OCI-LY7 (cell line): ENCODE measurements at regions not wholly inside any gene's neighbourhood (a gene's known extent, or its start where the extent isn't known, plus 50 kb on each side); places are given as distances from the start of the nearest gene placed in this dataset.

Source experiments
- BruUV-seq: library from RNA; stranded (reverse); fragments of 400-500 nt; replicated peaks from 2 replicates; lab custom pipeline; 2021; lab: Mats Ljungman, UMichigan
- CTCF ChIA-PET: fragments of 300-600 bp; sonication (Branson Sonifier 250); formaldehyde crosslinking; loops from one replicate; lab custom pipeline; 2022; ENCODE audit warnings: antibody characterized with exemption; ENCODE audit not compliant: unreplicated experiment; lab: Charles Lee
- POLR2A ChIA-PET: fragments of 300-600 bp; sonication (Branson Sonifier 250); formaldehyde crosslinking; loops from one replicate; lab custom pipeline; 2022; ENCODE audit warnings: antibody characterized with exemption; lab: Charles Lee
- DNase-seq: peaks from one replicate; pipeline ENCODE4 v3.0.0-alpha.2; 2015; ENCODE audit warnings: low spot score
- H2AFZ ChIP-seq: fragments of 200-600 bp; sonication (generic), shearing (Covaris generic); 2 replicates; pipeline ENCODE4 v1.6.1; 2014; ENCODE audit warnings: mild to moderate bottlenecking, antibody characterized with exemption, low read length, moderate library complexity
- H3K27ac ChIP-seq: fragments of 200-600 bp; sonication (generic); 2 replicates; pipeline ENCODE4 v1.5.1; 2014; ENCODE audit warnings: mixed run types, low read depth, mild to moderate bottlenecking, moderate library complexity, low read length, inconsistent platforms; ENCODE audit not compliant: poor library complexity, severe bottlenecking
- H3K36me3 ChIP-seq: fragments of 200-600 bp; sonication (generic); 2 replicates; pipeline ENCODE4 v1.6.1; 2014; ENCODE audit warnings: mild to moderate bottlenecking, antibody characterized with exemption, low read length, moderate library complexity, mixed read lengths; ENCODE audit not compliant: insufficient read depth
- H3K4me1 ChIP-seq: fragments of 200-600 bp; sonication (generic); 2 replicates; pipeline ENCODE4 v1.5.1; 2014; ENCODE audit warnings: mild to moderate bottlenecking, low read length; ENCODE audit not compliant: insufficient read depth, poor library complexity, severe bottlenecking
- H3K4me2 ChIP-seq: fragments of 200-600 bp; sonication (generic); 2 replicates; pipeline ENCODE4 v1.6.1; 2014; ENCODE audit warnings: mild to moderate bottlenecking, low read length
- H3K4me3 ChIP-seq: fragments of 200-600 bp; sonication (generic); 2 replicates; pipeline ENCODE4 v1.5.1; 2014; ENCODE audit warnings: mild to moderate bottlenecking, low read depth, low read length; ENCODE audit not compliant: poor library complexity, severe bottlenecking
- H3K79me2 ChIP-seq: fragments of 200-600 bp; sonication (generic); 2 replicates; pipeline ENCODE4 v1.6.1; 2016; ENCODE audit warnings: low read depth, mild to moderate bottlenecking, low read length, moderate library complexity, mixed read lengths; ENCODE audit not compliant: insufficient read depth
- H3K9me2 ChIP-seq: fragments of 200-600 bp; sonication (generic); 2 replicates; pipeline ENCODE4 v1.6.1; 2016; ENCODE audit warnings: mild to moderate bottlenecking, low read length, mixed read lengths; ENCODE audit not compliant: insufficient read depth
- H3K9me3 ChIP-seq: fragments of 200-600 bp; sonication (generic); 2 replicates; pipeline ENCODE4 v1.6.1; 2014; ENCODE audit warnings: mild to moderate bottlenecking, mixed run types, low read length, mixed read lengths
- H4K20me1 ChIP-seq: fragments of 200-600 bp; sonication (generic); 2 replicates; pipeline ENCODE4 v1.6.1; 2014; ENCODE audit warnings: mild to moderate bottlenecking, antibody characterized with exemption, low read length, moderate library complexity, mixed read lengths; ENCODE audit not compliant: insufficient read depth
- EZH2phosphoT487 ChIP-seq: fragments of 200-600 bp; sonication (generic); IDR thresholded peaks from 2 replicates; pipeline ENCODE4 v1.6.1; 2018; ENCODE audit warnings: low read depth, borderline replicate concordance, mild to moderate bottlenecking, mixed run types, antibody characterized with exemption, low read length, moderate library complexity, mixed read lengths
- intact Hi-C: fragments of 100-400 bp; cut with micrococcal nuclease; formaldehyde crosslinking; loops from one replicate; pipeline ENCODE4 v1.10.0; 2022; ENCODE audit not compliant: unreplicated experiment
- TF ChIP-seq, protein P1 (sequence below): fragments of 200-600 bp; sonication (generic); conservative IDR thresholded peaks from 2 replicates; pipeline ENCODE4 v1.5.1; 2014; ENCODE audit warnings: mild to moderate bottlenecking, antibody characterized with exemption, low read length, moderate library complexity, mixed read lengths

DNA sequence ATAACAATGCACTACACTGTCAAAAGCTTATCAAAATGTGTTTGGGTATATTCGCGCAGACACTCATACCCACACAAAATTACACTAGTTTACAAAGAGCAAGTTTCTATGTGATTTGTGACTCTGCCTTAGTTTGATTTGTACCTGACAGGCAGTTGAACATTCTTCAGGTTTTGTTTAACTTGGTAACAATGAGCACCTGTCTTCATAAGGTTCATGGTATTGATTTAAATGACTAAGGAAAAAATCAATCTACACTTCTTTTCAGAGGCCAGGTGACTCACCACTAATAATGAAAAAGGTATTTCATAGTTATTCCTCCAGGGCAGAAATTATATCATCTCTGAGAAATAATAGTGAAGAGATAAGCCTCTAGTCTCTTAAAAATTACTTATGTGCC lies 1114.6 kb upstream of the AGA start:
- intact Hi-C loops: no loop called here
- no peak overlapping the region for H3K27ac ChIP-seq
- H2AFZ ChIP-seq: no peak overlapping the region
- H4K20me1 ChIP-seq: no peaks in the 10 kb centered on the region
- no peaks in the 10 kb centered on the region for H3K9me3 ChIP-seq
- CTCF ChIA-PET: no interaction called here
- TF ChIP-seq, protein P1, sequence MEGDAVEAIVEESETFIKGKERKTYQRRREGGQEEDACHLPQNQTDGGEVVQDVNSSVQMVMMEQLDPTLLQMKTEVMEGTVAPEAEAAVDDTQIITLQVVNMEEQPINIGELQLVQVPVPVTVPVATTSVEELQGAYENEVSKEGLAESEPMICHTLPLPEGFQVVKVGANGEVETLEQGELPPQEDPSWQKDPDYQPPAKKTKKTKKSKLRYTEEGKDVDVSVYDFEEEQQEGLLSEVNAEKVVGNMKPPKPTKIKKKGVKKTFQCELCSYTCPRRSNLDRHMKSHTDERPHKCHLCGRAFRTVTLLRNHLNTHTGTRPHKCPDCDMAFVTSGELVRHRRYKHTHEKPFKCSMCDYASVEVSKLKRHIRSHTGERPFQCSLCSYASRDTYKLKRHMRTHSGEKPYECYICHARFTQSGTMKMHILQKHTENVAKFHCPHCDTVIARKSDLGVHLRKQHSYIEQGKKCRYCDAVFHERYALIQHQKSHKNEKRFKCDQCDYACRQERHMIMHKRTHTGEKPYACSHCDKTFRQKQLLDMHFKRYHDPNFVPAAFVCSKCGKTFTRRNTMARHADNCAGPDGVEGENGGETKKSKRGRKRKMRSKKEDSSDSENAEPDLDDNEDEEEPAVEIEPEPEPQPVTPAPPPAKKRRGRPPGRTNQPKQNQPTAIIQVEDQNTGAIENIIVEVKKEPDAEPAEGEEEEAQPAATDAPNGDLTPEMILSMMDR: no peak
- no peak for TF ChIP-seq EZH2phosphoT487
- H3K4me1 ChIP-seq: no peaks in the 10 kb centered on the region
- H3K4me2 ChIP-seq: no peak overlapping the region
- POLR2A ChIA-PET: no interaction called here
- no peak for DNase-seq
- no peaks in the 10 kb centered on the region for H3K9me2 ChIP-seq
- BruUV-seq: no TSS peak
- no peaks in the 10 kb centered on the region for H3K36me3 ChIP-seq
- no peak overlapping the region for H3K4me3 ChIP-seq
- no peaks in the 10 kb centered on the region for H3K79me2 ChIP-seq

DNA sequence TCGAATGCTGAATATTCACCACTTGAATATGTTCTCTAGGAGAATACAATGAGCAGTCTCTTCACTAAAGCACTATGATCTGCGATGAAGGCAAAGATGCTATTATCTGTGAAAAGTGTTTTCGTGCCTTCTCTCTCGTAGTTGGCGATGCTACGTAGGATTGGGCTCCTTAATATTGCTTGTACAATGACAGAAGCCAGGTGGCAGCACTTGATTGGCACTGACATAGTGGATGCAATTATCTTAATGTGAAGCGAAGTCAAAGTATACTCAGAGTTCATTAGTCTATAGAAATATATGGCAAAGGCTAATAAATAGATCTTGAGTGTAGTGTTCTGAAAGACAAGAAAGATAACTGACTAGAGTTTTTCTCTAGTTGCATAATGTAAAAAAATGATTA lies 1135.7 kb upstream of the AGA start:
- H3K4me2 ChIP-seq: no peak overlapping the region
- H3K79me2 ChIP-seq: no peaks in the 10 kb centered on the region
- DNase-seq: peak; percentile 0
- no peaks in the 10 kb centered on the region for H4K20me1 ChIP-seq
- no peaks in the 10 kb centered on the region for H3K4me1 ChIP-seq
- no peaks in the 10 kb centered on the region for H3K9me3 ChIP-seq
- H3K36me3 ChIP-seq: no peaks in the 10 kb centered on the region
- TF ChIP-seq, protein P1: peak; percentile 57; the same call in 1 of the 2 replicates
- no peak for TF ChIP-seq EZH2phosphoT487
- H3K9me2 ChIP-seq: no peaks in the 10 kb centered on the region
- H3K4me3 ChIP-seq: no peak overlapping the region
- no peak overlapping the region for H2AFZ ChIP-seq
- POLR2A ChIA-PET: interaction anchor here (1.2 kb wide), 1 partner anchor 9 kb away, joined by 5 read pairs; no protein-coding TSS in a partner anchor
- BruUV-seq: no TSS peak
- no peak overlapping the region for H3K27ac ChIP-seq
- intact Hi-C loops: no loop called here
- CTCF ChIA-PET: no interaction called here

DNA sequence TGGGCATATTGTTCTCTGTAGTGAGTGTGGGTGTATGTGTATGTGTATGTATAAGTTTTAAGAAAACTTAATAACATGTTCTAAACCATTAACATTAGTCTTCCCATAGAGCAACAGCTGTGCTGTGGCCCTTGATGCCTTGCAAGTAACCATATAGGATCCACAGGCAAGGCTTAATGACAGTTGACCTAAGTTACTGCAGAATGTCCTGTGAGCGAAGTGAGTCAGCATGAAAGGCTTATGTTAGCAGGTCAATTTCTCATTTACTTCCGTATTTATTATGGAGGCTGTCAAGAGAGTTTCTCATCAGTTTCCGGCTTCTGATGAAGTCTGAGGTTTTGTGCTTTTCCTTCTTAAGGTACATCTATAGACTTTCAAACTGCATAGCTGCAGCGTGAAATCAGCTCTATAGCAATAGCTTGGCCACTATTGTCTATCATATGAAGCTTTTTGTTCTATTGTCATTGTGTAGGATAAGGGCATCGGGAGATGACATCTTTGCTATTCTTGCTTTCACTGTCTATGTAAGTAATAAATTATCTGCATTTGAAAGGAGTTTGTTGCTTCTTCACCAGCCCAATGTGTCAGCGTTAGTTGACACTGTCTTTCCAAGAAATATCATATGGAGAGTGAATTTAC lies 1153.4 kb upstream of the AGA start:
- H3K27ac ChIP-seq: no peak overlapping the region
- H4K20me1 ChIP-seq: no peaks in the 10 kb centered on the region
- intact Hi-C loops: no loop called here
- H3K4me3 ChIP-seq: no peak overlapping the region
- DNase-seq: no peak
- no peak overlapping the region for H2AFZ ChIP-seq
- no TSS peak for BruUV-seq
- H3K9me3 ChIP-seq: no peaks in the 10 kb centered on the region
- no peaks in the 10 kb centered on the region for H3K79me2 ChIP-seq
- H3K4me2 ChIP-seq: no peak overlapping the region
- ChIA-PET POLR2A (no interaction called here), CTCF (no interaction called here)
- no peaks in the 10 kb centered on the region for H3K9me2 ChIP-seq
- H3K4me1 ChIP-seq: no peaks in the 10 kb centered on the region
- H3K36me3 ChIP-seq: no peaks in the 10 kb centered on the region
- TF ChIP-seq, protein P1: no peak
- TF ChIP-seq EZH2phosphoT487: no peak
